GM19372 (cell line): ENCODE measurements at regions not wholly inside any gene's neighbourhood (a gene's known extent, or its start where the extent isn't known, plus 50 kb on each side); places are given as distances from the start of the nearest gene placed in this dataset.

ENCODE experiments used
- ATAC-seq: cut with Tn5 transposase; IDR thresholded peaks from one replicate; pipeline ENCODE4 v1.9.1; 2021; ENCODE audit warnings: mild to moderate bottlenecking, low read depth, moderate library complexity; ENCODE audit not compliant: unreplicated experiment

DNA sequence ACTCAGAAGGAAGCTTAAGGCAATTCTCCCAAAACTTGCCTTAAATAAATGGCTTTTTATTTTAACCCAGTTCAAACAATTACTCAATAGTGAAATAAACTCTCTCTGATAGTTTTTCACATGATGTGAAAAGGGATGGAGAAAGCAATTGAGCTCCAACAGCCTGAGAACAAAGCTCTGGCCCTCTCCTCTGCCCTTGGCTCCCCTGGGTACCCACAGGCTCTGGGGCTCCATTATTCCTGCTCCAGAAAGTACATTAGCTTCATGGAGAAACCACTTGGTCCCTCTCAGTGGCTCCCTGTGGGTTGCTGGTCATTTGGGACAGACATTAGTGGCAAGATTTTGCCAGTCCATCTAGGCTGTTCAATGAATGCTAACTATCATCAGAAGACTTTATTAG lies 242.8 kb downstream of the ATP23 start:
- ATAC-seq = no peak

DNA sequence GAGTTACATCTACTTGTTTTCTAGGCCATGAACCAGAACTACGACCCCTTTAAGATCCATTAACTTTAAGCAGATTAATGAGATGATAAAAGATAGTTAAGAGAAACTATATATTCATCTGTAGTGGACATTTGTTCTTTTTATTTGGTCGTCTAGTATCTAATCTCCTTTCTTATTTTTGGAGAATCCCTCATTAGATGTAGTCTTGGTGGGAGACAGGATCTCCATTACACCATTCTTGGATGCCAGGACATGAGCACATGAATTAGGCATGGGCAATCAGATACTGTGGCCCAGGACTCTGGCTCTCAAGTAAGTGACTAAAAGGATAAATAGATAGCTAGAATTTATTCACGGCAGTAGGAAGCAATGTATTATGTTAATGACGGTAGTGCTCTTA lies 245.0 kb downstream of the ATP23 start:
- no peak for ATAC-seq

GRCh38 chr12:58186914-58187313 lies 245.5 kb downstream of the ATP23 start:
- ATAC-seq = no peak

- ATAC-seq = no peak
Observed at GRCh38 chr12:58189030-58189429, 247.7 kb downstream of the ATP23 start.

GRCh38 chr12:58189893-58190292 lies 248.5 kb downstream of the ATP23 start:
- no peak for ATAC-seq

DNA sequence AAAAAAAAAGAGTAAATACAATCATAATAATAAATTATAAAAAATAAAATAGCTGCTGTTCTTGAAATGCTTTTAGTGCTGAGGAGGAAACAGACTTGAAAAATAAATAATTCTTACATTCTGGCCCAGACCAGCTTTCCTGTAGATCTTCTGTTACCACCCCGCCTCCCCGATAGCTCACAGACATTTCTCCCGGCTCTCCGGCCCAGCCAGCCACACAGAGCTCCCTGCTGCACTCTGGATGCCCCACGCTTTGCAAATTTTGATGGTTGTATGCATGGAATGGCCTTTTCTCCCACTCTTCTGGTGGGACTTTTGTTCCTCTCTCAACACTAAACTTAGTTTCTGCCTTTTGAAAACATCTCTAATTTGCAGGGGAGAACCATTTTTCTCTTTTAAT lies 249.3 kb downstream of the ATP23 start:
- ATAC-seq = no peak

GRCh38 chr12:58196971-58197370 lies 255.6 kb downstream of the ATP23 start:
- ATAC-seq = no peak

DNA sequence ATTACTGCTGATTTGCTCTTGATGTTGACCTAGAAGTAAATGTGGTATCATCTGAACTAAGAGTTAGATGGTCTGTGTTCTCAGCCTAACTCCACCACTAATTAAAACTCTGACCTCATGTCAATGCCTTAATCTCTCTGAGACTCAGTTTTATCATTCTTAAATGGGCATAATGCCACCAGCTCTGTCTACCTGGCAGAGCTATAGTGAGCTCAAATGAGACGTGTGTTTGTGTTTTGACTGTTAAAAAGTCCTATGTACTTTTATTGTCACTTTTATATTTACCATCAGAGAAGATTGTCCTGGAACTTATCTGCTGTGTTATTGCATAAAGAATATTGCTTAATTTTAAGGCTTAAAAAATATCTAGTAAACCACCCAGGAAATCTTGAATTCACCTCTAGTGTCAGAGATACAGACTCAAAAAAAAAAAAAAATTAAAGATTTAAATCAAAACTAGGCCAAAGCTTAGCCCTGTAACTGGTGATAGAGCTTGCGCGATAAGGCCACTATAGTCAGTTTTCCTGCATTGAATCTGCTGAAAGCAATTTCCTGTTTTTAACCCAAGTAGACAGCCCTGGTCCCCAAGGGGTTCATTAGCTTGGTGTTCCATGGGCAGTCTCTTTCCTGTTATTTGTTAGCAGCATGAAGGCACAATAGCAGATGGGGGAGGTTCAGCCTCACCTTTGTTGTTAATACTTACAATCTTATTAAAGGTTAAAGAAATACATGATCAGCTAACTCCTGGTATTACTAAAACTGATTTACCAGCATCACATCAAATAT lies 261.8 kb downstream of the ATP23 start:
- no peak for ATAC-seq

- no peak for ATAC-seq
Observed at GRCh38 chr12:58204071-58204470, 262.7 kb downstream of the ATP23 start.

GRCh38 chr12:58206876-58207275 lies 265.5 kb downstream of the ATP23 start:
- no peak for ATAC-seq

GRCh38 chr12:58211211-58211610 lies 269.8 kb downstream of the ATP23 start:
- no peak for ATAC-seq

DNA sequence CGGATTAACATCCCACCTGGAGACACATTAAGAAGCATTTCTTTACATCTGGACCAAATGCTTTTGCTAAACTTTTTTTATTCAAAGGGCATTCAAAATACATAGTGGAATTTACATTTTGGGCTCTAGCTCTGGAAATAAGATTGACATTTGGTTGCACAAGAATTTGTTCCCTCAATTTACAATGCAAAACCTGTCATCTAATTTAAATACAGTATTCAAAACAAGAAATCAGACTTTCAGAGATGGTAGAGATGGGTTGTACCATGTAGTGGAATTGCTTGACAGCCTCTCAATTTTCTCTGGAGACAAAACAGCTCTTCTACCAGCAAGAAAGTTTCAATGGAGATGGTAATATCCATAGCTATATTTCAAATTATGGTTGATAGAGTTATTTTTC lies 275.8 kb downstream of the ATP23 start:
- ATAC-seq = no peak

GRCh38 chr12:58224536-58225105 lies 283.3 kb downstream of the ATP23 start:
- ATAC-seq = no peak

- no peak for ATAC-seq
Observed at GRCh38 chr12:58225203-58225877, 284.0 kb downstream of the ATP23 start.

DNA sequence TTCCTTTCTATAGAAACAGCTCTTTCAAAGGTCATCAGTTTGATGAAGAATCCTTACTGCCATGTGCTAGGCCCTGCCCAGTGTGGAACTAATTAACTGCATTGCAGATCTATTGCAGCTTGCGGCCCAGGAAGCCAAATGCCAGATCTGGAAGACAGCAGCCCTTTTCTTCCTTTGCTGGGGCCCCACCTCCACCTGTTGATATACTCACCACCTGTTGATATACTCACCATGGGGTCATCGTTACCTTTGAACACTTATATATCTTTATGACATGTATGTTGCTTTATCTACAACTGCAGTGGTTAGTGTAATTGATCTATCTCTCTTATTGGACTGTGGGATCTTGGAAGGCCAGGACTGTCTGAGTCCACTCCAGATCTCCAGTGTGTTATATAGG lies 292.5 kb downstream of the ATP23 start:
- no peak for ATAC-seq

- ATAC-seq = no peak
Observed at GRCh38 chr12:58238411-58238810, 297.0 kb downstream of the ATP23 start.

DNA sequence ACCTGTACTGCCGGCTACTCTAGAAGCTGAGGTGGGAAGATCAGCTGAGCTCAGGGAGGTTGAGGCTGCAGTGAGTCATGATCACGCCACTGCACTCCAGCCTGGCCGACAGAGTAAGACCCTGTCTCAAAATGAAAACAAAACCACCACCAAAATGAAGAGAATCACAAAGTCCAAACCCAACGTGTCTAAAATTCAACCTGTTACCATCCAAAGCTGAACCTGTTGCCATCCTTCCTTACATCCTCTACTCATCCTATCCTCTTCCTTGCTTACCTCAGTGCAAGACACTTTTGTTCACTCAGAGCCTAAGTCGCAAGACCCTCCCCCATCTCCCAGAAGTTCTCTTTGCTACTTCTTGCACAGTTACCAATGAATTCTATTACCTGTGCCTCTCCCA lies 299.7 kb downstream of the ATP23 start:
- ATAC-seq = no peak

GRCh38 chr12:58242796-58243630 lies 301.6 kb downstream of the ATP23 start:
- no peak for ATAC-seq

DNA sequence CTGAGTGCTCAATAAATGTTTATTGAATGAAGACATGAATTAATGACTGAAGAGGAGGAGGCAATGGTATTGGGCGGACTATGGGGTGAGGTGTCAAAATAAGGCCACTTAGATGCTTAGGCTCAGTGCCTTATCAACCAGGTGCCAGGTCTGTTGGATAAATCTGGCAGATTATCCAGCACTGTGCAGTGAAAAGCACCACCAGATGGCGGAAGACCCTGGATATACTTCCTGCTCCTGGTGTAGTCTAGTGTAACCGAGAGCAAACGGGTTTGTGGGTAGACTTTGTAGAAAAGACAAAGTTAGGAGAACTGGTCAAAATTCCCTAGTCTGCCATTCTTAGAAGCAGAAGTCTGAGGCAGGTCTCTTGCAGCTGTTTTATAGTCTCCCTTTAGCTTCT lies 306.3 kb downstream of the ATP23 start:
- ATAC-seq = no peak

DNA sequence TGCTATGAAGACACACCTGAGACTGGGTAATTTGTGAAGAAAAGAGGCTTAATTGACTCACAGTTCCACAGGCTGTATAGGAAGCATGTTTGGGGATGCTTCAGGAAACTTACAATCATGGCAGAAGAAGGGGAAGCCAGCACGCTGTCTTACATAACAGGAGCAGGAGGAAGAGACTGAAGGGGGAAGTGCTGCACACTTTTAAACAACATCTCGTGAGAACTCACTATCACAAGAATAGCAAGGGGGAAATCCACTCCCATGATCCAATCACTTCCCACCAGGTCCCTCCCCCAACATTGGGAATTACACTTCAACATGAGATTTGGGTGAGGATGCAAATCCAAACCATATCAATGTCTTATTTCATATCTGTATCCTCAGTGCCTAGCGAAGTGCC lies 307.2 kb downstream of the ATP23 start:
- no peak for ATAC-seq

- no peak for ATAC-seq
Observed at GRCh38 chr12:58249610-58250009, 308.2 kb downstream of the ATP23 start.
